HG03442 (cell line): ENCODE measurements at regions not wholly inside any gene's neighbourhood (a gene's known extent, or its start where the extent isn't known, plus 50 kb on each side); places are given as distances from the start of the nearest gene placed in this dataset.

ENCODE experiments used
- ATAC-seq: cut with Tn5 transposase; IDR thresholded peaks from one replicate; pipeline ENCODE4 v1.9.1; 2021; ENCODE audit warnings: mild to moderate bottlenecking, moderate library complexity; ENCODE audit not compliant: unreplicated experiment

DNA sequence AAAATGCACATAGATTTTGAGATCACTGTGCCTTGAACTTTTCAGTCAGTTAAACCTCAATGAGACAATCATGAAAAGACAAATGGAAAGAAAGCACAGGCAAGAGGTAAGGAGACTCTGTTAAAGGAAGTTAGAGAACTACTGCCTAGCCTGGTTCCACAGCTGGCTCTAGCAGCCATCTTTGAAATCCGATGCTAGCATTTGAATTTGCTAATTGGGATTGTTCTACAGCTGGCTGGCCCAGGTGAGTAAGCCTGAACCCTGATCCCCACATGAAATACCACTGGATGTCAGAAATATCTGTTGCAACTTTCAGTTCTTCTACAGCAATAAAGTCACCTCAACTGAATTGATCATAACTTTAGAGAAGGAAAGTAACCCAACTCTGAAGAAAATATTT, 315.2 kb upstream of the CHAC2 start:
- no peak for ATAC-seq

DNA sequence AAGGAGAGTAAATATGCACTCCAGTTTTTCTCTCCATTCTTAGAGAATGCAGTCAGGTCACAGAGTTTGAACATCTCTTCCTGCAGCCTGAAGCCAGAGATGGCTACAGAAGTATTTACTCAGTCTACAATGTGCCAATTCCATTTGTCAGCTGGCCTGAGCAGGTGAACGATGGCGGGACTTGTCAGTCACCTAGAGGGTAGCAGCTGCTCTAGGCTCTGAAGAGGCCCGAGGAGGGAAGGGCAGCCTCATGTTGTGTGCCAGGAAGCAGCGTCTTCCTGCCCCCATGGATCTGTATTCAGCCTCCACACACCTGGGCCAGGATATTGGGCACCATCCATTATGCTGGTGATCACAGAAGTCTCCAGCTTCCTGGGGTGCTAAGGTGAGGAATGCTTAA, 316.7 kb upstream of the CHAC2 start:
- no peak for ATAC-seq

DNA sequence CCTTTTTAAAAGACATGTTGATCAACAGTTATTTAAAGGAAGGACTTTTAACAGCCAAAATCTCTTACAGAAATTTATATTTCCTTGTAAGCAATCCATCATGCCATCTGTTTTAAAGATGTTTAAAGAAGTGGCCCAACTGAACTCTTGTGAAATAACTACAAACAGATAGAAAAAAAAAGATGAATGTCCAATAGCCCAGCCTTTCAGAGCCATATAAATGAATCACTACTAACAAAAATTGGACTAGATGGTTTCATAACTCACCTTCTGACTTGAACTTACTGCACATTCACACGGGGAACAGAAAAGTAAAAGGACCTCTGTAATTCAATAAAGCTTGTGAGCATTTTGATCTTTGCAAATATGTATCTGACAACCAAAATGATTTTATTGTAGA, 319.0 kb upstream of the CHAC2 start:
- ATAC-seq: no peak

DNA sequence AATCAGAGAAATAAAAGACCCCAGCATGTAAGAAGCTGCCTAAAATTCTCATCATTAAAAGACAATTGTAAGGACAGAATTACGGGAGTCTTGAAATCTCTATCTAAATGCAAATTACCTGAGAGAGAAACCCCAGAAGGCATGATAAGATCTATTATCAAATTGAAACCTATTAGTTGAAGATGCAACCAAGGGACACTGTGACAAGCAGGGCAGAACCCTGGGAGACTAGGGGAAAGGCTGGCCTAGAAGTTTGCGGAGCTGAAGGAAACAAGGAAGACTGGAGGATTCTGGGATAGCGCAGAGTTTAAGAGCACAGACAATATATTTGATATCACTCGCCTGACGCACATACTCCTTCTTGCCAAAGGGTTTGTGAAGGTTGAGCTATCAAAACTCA, 319.5 kb upstream of the CHAC2 start:
- no peak for ATAC-seq

DNA sequence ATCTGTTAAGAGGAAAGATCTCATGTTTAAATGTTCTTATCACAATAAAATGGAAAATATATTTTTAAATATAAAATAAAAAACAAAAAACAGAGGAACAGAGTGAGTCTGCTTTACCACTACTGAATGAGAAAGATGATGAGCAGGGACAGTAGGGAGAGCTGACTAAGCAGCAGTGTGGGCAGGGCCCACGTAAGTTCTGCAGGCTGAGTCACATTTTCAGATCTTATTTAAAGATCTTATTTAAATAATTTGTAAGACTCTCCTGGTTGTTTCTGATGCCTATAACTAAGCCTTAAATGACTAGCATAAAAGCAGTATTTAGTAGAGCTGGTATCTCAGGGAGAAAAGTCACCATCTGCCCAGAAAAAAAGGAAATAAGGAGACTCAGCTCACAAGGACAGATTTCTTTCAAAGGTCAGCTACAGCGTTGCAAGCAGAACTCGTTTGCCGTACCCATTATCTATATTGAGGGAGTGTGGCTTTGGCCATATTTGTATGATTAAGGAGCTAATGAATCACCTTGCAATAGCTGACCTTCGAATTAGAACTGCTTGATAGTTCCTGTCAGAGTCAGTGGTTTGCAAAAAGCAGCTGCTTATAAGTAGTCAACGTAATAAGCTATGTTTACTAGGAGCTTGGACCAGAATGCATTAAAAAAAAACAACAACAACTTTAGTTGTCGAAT, 322.1 kb upstream of the CHAC2 start:
- peak; percentile 90 for ATAC-seq

DNA sequence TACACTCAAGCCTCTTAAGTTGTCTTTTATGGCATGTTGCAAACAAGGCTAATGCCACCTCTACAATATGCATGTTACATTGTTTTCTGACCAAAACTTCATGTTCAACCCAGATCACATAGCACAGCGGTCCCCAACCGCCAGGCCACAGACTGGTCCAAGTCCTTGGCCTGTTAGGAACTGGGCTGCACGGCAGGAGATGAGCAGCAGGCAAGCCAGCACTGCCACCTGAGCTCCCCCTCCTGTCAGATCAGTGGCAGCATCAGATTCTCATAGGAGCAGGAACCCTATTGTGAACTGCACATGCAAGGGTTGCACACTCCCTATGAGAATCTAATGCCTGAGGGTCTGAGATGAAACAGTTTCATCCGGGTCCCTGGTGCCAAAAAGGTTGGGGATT, 324.8 kb upstream of the CHAC2 start:
- no peak for ATAC-seq

DNA sequence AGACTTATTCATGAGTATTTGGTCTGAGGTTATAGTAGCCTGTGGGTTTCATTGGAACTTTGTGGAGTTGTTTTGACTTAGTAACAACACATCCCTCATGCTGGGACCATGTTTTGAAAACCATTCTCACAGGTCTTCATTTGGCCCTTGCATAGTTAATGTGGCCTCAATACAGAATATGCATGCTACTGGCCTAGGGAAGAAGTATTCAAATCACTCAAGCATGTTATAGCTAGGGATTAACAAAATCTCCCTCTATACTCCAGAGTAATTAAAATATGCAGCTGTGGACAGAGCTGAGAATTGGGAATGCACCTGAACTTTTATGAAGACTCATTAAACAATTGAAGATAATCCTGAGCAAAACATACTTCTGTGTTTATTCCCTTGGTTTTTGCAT, 325.5 kb upstream of the CHAC2 start:
- no peak for ATAC-seq

DNA sequence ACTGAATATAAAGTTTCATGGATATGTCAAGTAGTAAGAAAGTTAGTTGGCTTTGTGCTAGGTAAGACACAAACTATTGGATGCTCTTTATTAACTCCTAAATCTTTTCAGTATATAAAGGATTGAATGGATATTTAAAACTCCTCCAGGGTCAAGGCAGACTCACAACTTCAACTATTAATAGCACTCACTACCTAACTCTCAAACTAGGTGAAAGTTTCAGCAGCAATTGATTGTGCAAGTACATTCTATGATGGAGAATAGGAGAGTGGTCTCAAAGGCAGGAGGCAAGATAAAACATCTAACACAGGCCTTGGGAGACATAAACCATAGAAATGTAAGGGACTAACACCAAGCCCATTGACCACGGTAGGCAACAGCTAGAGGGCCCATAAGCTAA, 328.9 kb upstream of the CHAC2 start:
- no peak for ATAC-seq

DNA sequence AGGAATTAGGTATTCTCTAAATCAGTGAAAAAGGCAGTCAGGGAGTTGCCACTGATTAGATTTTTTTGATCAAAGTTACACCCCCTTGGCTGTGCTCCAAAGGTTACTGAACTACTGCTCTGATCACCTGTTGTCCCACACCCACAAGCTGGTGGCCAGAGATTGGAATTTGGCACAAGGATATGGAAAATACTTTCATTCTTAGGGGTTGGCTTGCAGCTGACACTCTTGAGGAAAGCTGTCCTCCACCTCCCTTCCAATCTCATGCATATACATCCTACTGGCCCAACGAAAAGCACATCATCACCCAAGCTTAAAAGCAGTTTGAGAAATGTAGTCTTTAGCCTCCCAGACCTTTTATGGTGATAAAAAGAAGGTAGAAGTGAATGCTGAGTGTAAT, 329.5 kb upstream of the CHAC2 start:
- no peak for ATAC-seq

DNA sequence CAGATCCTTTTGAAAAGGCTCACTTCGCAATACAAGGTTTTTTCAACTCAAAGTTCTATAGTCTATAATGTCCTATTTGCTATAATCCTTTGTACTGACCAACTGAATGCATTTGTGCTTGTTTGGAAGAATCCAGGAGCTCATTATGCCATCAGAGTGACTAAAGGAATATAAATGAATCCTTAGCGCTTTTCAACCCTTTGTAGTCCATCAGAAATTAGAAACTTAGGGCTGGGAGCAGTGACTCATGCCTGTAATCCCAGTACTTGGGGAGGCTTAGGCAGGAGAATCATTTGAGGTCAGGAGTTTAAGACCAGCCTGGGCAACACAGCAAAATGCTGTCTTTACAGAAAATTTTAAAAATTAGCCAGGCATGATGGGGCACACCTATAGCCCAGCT, 330.2 kb upstream of the CHAC2 start:
- no peak for ATAC-seq

DNA sequence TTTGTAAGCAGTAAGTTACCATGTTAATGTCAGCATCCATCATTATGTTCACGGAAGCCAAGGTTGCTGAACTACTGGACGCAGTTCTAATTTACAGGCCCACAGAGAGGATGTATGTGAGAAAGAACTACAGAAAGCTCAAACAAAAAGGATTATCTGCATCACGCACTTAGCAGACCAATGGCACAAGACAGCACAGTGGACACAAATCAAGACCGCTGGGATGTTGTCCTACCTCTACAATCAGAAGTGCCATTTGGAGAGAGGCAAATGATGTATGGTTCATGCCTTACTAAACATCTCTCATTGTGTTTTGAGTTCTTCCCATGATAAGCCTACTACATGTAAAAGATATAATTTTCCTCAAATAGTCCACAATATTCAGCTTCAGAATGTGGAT, 330.7 kb upstream of the CHAC2 start:
- no peak for ATAC-seq

DNA sequence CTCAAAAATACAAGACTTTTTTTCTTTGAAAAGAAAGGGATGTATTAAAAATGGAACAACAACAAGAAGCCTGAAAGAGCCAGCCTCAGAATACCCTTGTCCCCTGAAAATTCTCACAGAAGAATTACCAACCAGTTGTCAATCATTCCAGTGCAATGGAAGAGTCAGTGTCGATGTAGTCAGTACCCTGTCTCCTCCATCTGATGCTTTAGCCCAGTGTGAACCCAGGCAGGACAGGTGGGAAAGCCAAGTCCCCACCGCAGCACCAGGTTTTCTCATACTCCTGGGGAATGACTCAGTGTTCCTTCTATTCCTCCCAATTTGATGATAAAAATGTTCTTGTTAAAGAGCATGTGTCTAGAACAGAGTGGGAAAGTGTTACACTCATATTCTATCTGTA, 332.0 kb upstream of the CHAC2 start:
- ATAC-seq: no peak

DNA sequence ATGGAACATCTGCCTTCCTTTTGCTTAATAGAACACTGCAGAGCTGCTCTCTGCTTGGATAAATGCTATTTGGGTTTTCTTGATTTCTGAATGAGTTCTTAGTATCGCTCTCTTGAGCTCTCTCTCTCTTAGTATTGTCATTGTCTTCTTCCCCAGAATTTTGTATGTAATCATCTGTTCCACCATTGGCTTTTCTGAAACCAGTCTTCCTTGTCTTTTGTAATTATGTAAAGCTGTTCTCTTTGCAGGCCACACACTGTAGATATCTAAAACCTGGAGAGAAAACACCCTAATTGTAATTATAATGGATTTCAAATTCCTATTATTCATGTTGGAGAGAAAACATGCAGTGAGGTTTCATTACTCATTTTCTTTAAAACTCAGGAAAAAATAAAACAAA, 333.1 kb upstream of the CHAC2 start:
- no peak for ATAC-seq

DNA sequence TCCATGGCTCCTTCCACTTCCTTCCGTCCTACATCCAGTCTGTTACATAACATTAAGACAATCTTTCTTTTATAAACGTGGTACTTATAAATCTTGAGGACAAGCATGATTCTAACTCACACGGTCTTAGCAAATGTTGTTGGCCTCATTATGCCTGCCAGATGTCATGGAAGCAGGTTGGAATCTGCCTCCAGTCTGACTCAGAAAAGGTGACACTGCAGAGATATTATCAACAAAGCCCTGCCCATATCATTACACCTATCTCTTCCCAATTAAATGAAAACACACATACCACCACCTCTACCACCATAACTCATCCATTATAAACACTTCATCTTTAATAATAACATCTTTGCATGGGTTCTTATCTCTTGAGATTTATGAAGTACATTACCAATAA, 334.7 kb upstream of the CHAC2 start:
- no peak for ATAC-seq

DNA sequence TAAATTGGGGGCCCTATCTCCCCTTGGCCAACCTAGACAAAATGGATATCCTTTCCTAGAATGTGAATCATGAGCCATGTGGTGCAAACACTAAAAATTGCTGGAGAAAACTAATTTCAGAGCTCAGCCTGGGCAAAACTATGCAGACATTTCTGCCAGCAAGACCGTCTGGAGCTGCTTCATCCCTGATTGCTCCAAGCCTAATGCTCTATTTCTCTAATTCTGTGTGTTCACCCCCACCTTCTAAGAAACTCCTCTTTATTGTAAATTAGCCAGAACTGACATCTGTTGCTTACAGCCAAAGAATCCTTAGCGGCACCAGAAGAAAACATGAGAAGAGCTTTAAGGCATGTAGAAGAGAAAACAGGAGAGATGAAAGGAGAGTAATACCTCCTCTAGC, 337.7 kb upstream of the CHAC2 start:
- ATAC-seq: no peak

DNA sequence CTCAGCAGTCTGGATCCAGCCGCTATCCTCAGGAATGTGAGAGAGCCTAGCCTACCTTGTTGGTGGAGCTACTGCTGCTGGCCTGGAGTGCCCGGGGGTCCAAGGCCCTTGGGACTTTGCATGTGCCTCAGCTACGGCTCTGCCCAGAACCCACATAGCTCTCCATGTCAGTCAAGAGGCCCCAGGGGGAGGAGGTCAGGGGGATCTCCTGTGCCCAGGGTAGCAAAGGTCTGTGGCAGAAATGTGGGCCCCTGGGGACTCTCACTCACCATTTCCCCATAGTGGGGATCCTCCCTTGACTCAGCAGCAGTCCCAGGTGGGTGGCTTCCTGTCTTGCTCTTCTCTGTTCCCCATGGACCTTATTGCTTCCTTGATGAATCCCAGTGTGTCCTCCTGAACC, 342.7 kb upstream of the CHAC2 start:
- peak; percentile 68 for ATAC-seq

DNA sequence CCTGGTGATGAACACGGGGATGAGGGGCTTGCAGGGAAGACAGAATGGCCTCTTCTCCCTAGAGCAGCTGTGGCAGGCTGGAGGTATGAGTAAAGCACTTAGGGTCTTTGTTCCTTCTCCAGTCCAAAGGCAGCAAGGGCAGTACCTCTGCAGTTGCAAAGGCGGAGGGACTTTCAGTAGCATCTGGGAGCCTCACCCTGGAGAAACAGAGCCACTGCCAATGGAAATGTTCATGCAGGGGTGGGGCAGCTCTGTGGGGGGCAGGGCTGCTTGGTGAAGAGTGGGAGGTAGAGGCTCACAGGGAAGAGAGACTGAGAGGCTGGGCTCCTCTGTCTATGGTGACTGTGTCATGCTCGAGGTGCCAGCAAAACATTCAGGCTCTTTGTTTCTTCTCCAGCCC, 344.1 kb upstream of the CHAC2 start:
- no peak for ATAC-seq

DNA sequence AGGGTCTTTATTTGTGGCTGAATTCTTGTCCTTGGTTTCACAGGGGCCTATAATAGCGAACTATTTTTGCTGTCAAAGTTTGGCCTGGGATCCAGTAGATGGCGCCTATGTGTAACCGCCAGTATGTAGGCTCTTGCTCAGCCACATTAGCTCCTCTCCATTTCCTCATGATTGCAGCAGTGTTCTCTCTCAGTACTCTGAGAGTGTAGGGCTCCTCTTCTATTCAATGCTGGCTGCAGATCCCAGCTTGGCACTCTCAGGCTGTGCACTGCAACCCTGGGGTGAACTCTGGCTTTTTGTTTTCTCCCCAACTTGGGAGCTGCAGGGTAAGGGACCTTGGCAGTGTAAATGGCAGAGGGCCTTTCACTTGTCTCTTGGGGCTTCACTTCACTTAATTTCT, 344.6 kb upstream of the CHAC2 start:
- ATAC-seq: peak; percentile 73

DNA sequence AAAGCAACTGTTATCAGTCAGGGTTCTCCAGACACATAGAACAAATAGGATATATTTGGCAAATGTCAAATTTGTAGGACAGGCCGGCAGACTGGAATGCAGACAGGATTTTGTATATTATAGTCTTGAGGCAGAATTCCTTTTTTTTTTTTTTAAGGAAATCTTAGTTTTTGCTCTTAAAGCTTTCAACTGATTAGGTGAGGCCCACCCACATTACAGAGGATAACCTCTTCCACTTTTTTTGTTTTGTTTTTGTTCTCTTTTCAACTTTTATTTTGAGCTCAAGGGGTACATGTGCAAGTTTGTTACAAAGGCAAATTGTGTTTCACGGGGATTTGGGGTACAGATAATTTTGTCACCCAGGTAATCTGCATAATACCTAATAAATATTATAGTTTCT, 350.2 kb upstream of the CHAC2 start:
- ATAC-seq: no peak

DNA sequence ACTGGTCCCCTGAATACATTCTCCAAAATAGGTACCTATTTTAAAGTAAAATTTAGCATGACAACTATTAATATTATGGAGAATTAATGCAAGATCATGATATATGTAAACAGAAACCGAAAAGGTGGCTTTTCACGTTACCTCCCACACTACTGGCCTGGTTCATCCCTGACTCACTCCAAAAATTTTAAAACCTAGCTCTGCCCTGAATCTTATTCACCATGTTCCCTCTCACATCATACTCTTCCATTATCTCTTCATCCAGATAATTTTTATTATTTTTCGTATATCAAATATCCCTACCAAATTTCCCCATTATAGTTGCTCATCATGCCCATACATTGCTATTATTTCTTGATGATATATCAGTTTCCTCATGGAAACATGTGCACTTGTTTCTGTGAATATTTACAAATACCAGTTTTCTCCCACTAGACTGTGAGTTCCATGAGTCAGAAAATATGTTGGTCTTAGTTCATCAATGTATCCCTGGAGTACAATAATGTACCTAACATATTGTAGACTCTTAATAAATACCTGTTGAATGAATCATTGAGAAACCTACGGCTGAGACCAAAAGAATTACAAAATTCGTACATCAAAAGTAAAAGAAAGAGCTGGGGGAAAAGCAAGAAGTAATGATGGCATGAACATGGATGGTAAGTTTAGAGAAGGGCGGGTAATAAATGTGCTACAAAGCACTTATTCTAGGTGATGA, 360.1 kb upstream of the CHAC2 start:
- no peak for ATAC-seq

DNA sequence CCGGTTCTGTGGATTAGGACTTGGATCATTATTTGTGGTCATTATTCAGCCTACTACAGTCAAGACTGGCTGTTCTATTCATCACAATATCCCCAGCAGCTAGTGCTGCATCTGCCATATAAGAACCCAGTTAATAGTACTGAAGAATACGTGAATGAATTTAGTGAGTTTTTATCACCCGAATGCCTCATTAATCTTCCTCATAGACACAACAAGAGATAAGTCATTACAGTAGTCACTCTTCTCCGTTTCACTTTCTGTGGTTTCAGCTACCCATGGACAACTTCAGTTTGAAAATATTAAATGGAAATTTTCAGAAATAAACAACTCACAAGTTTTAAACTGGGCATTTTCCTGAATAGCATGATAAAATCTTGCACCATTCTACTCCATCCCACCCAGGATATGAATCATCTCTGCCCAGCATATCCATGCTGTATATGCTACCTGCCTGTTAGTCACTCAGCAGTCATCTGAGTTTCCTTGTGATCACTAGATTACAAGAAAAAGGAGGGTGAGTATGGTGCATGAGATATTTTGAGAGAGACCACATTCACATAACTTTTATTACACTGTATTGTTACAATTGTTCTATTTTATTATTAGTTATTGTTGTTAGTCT, 363.7 kb upstream of the CHAC2 start:
- ATAC-seq: peak; percentile 79

DNA sequence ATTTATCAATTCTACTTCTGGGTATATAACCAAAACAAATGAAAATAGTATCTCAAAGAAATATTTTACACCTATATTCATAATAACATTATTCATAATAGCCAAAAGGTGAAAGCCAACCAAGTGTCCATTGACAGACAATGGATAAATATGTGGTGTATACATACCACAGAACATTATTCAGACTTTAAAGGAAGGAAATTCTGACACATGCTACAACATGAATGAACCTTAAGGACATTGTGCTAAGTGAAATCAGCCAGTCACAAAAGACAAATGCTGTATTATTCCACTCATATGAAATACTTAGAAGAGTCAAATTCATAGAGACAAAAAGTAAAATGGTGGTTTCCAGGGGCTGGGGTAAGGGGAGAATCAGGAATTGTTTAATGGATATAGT, 370.5 kb upstream of the CHAC2 start:
- no peak for ATAC-seq
